ENCODE measurements at regions not wholly inside any gene's neighbourhood (a gene's known extent, or its start where the extent isn't known, plus 50 kb on each side); places are given as distances from the start of the nearest gene placed in this dataset.

- H3K36me3 ChIP-seq (ENCODE audit: control insufficient read depth, insufficient read depth, low read length), result no peaks in the 10 kb centered on the region
- no peak overlapping the region for H2BK15ac ChIP-seq (replicated peaks; ENCODE audit: low read depth)
- DNase-seq, result no peak
- no peak overlapping the region for H3K9ac ChIP-seq (ENCODE audit: low read length)
- no peak overlapping the region for H4K8ac ChIP-seq (ENCODE audit: low read depth, low read length)
- no peaks in the 10 kb centered on the region for H3K27me3 ChIP-seq (ENCODE audit: insufficient read depth, low read length, poor library complexity)
- no peak overlapping the region for H3K4me3 ChIP-seq (ENCODE audit: low read length)
- no peak overlapping the region for H3K56ac ChIP-seq (ENCODE audit: low read length)
- no peak overlapping the region for H2BK5ac ChIP-seq (ENCODE audit: low read length)
- H3K4ac ChIP-seq (ENCODE audit: low read depth, low read length), result no peak overlapping the region
- no peaks in the 10 kb centered on the region for H3K79me1 ChIP-seq (ENCODE audit: low read length)
- H3K23ac ChIP-seq (ENCODE audit: low read length), result no peak overlapping the region
- H2AK5ac ChIP-seq (ENCODE audit: low read length), result no peak overlapping the region
- no CpG with 5 or more reads among the region's 2 CpGs for WGBS (ENCODE audit: extremely low coverage, insufficient coverage, low lambda C conversion rate)
- H3K27ac ChIP-seq (ENCODE audit: low read depth, low read length), result no peak overlapping the region
- no peak overlapping the region for H3K4me2 ChIP-seq (ENCODE audit: low read length)
- no peak overlapping the region for H4K5ac ChIP-seq (ENCODE audit: low read length)
- H3K18ac ChIP-seq (ENCODE audit: low read length), result no peak overlapping the region
- no peaks in the 10 kb centered on the region for H3K79me2 ChIP-seq (ENCODE audit: control insufficient read depth, insufficient read depth, low read length)
- H3K4me1 ChIP-seq (ENCODE audit: control insufficient read depth, low read depth, low read length), result no peaks in the 10 kb centered on the region
- no peak overlapping the region for H2BK120ac ChIP-seq (ENCODE audit: low read depth, low read length)
These were observed 234.4 kb downstream of the CENPF start for GRCh38 chr1:214837376-214837775.

GRCh38 chr1:214838351-214838750 is 235.4 kb downstream of the CENPF start:
- no peak overlapping the region for H3K4me3 ChIP-seq (ENCODE audit: low read length)
- no peak overlapping the region for H3K27ac ChIP-seq (ENCODE audit: low read depth, low read length)
- H3K18ac ChIP-seq (ENCODE audit: low read length), result no peak overlapping the region
- H2BK15ac ChIP-seq (replicated peaks; ENCODE audit: low read depth), result no peak overlapping the region
- WGBS (ENCODE audit: extremely low coverage, insufficient coverage, low lambda C conversion rate), result no CpG with 5 or more reads among the region's 3 CpGs
- no peak overlapping the region for H3K9ac ChIP-seq (ENCODE audit: low read length)
- no peak overlapping the region for H4K5ac ChIP-seq (ENCODE audit: low read length)
- H2BK120ac ChIP-seq (ENCODE audit: low read depth, low read length), result no peak overlapping the region
- H3K36me3 ChIP-seq (ENCODE audit: control insufficient read depth, insufficient read depth, low read length), result no peaks in the 10 kb centered on the region
- H2AK5ac ChIP-seq (ENCODE audit: low read length), result no peak overlapping the region
- H3K79me1 ChIP-seq (ENCODE audit: low read length), result no peaks in the 10 kb centered on the region
- H3K56ac ChIP-seq (ENCODE audit: low read length), result no peak overlapping the region
- H4K8ac ChIP-seq (ENCODE audit: low read depth, low read length), result no peak overlapping the region
- no peaks in the 10 kb centered on the region for H3K4me1 ChIP-seq (ENCODE audit: control insufficient read depth, low read depth, low read length)
- no peaks in the 10 kb centered on the region for H3K27me3 ChIP-seq (ENCODE audit: insufficient read depth, low read length, poor library complexity)
- H3K4ac ChIP-seq (ENCODE audit: low read depth, low read length), result no peak overlapping the region
- H3K23ac ChIP-seq (ENCODE audit: low read length), result no peak overlapping the region
- no peak for DNase-seq
- no peak overlapping the region for H3K4me2 ChIP-seq (ENCODE audit: low read length)
- no peak overlapping the region for H2BK5ac ChIP-seq (ENCODE audit: low read length)
- H3K79me2 ChIP-seq (ENCODE audit: control insufficient read depth, insufficient read depth, low read length), result no peaks in the 10 kb centered on the region

DNA sequence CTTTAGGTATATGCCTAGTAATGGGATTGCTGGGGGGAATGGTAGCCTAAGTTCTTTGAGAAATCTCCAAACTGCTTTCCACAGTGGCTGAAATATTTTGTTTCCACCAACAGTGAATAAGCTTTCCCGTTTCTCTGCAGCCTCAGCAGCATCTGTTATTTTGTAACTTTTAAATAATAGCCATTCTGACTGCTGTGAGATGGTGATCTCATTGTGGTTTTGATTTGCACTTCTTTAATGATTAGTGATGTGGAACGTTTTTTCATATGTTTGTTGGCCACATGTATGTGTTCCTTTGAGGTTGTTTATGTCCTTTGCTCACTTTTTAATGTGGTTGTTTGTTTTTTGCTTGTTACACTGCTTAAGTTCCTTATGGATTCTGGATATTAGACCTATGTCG is 237.4 kb downstream of the CENPF start:
- H3K4me1 ChIP-seq (ENCODE audit: control insufficient read depth, low read depth, low read length), result no peaks in the 10 kb centered on the region
- H3K4ac ChIP-seq (ENCODE audit: low read depth, low read length), result no peak overlapping the region
- H3K36me3 ChIP-seq (ENCODE audit: control insufficient read depth, insufficient read depth, low read length), result no peaks in the 10 kb centered on the region
- H4K8ac ChIP-seq (ENCODE audit: low read depth, low read length), result no peak overlapping the region
- H2BK5ac ChIP-seq (ENCODE audit: low read length), result no peak overlapping the region
- DNase-seq, result no peak
- H3K9ac ChIP-seq (ENCODE audit: low read length), result no peak overlapping the region
- no peak overlapping the region for H3K27ac ChIP-seq (ENCODE audit: low read depth, low read length)
- H3K56ac ChIP-seq (ENCODE audit: low read length), result no peak overlapping the region
- WGBS (ENCODE audit: extremely low coverage, insufficient coverage, low lambda C conversion rate), result no CpG with 5 or more reads among the region's 3 CpGs
- no peak overlapping the region for H4K5ac ChIP-seq (ENCODE audit: low read length)
- H2BK15ac ChIP-seq (replicated peaks; ENCODE audit: low read depth), result no peak overlapping the region
- no peak overlapping the region for H3K4me3 ChIP-seq (ENCODE audit: low read length)
- H2AK5ac ChIP-seq (ENCODE audit: low read length), result no peak overlapping the region
- no peak overlapping the region for H3K4me2 ChIP-seq (ENCODE audit: low read length)
- no peak overlapping the region for H3K23ac ChIP-seq (ENCODE audit: low read length)
- H3K79me2 ChIP-seq (ENCODE audit: control insufficient read depth, insufficient read depth, low read length), result no peaks in the 10 kb centered on the region
- H3K27me3 ChIP-seq (ENCODE audit: insufficient read depth, low read length, poor library complexity), result no peaks in the 10 kb centered on the region
- H3K79me1 ChIP-seq (ENCODE audit: low read length), result no peaks in the 10 kb centered on the region
- no peak overlapping the region for H2BK120ac ChIP-seq (ENCODE audit: low read depth, low read length)
- H3K18ac ChIP-seq (ENCODE audit: low read length), result no peak overlapping the region

DNA sequence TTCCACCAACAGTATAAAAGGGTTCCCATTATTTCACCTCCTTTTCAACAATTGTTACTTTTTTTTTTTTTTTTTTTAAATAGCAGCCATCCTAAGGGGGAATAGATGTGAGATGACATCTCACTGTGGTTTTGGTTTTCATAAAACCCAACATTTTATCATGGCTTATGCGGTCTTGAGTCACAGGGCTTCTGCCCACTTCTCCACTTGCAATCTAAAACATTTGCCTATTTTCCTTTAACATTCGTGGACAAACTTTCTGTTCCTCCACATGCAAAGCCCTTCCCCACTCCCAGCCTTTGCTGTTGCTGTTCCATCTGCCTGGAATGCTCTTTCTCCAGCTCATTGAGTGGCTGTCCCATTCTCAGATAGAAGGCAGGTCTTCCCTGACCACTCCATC is 239.7 kb upstream of the KCNK2 start:
- no peaks in the 10 kb centered on the region for H3K27me3 ChIP-seq (ENCODE audit: insufficient read depth, low read length, poor library complexity)
- no peak overlapping the region for H3K9ac ChIP-seq (ENCODE audit: low read length)
- no peak overlapping the region for H2BK15ac ChIP-seq (replicated peaks; ENCODE audit: low read depth)
- H2BK120ac ChIP-seq (ENCODE audit: low read depth, low read length), result no peak overlapping the region
- no peak overlapping the region for H3K23ac ChIP-seq (ENCODE audit: low read length)
- no peak for DNase-seq
- H3K36me3 ChIP-seq (ENCODE audit: control insufficient read depth, insufficient read depth, low read length), result no peaks in the 10 kb centered on the region
- no peak overlapping the region for H3K27ac ChIP-seq (ENCODE audit: low read depth, low read length)
- H3K4me3 ChIP-seq (ENCODE audit: low read length), result no peak overlapping the region
- H2BK5ac ChIP-seq (ENCODE audit: low read length), result no peak overlapping the region
- no peak overlapping the region for H3K56ac ChIP-seq (ENCODE audit: low read length)
- no peak overlapping the region for H4K5ac ChIP-seq (ENCODE audit: low read length)
- no peak overlapping the region for H3K18ac ChIP-seq (ENCODE audit: low read length)
- H3K79me1 ChIP-seq (ENCODE audit: low read length), result no peaks in the 10 kb centered on the region
- no peak overlapping the region for H3K4me2 ChIP-seq (ENCODE audit: low read length)
- no peak overlapping the region for H4K8ac ChIP-seq (ENCODE audit: low read depth, low read length)
- no CpG with 5 or more reads among the region's 2 CpGs for WGBS (ENCODE audit: extremely low coverage, insufficient coverage, low lambda C conversion rate)
- H2AK5ac ChIP-seq (ENCODE audit: low read length), result no peak overlapping the region
- H3K79me2 ChIP-seq (ENCODE audit: control insufficient read depth, insufficient read depth, low read length), result no peaks in the 10 kb centered on the region
- no peak overlapping the region for H3K4ac ChIP-seq (ENCODE audit: low read depth, low read length)
- H3K4me1 ChIP-seq (ENCODE audit: control insufficient read depth, low read depth, low read length), result no peaks in the 10 kb centered on the region

- Histone ChIP-seq H3K27ac (ENCODE audit: low read depth, low read length) (no peak overlapping the region), H3K9ac (ENCODE audit: low read length) (no peak overlapping the region), H4K8ac (ENCODE audit: low read depth, low read length) (no peak overlapping the region), H3K36me3 (ENCODE audit: control insufficient read depth, insufficient read depth, low read length) (no peaks in the 10 kb centered on the region), H2BK15ac (replicated peaks; ENCODE audit: low read depth) (no peak overlapping the region), H2BK5ac (ENCODE audit: low read length) (no peak overlapping the region), H3K27me3 (ENCODE audit: insufficient read depth, low read length, poor library complexity) (no peaks in the 10 kb centered on the region), H3K56ac (ENCODE audit: low read length) (no peak overlapping the region), H3K18ac (ENCODE audit: low read length) (no peak overlapping the region), H3K4me2 (ENCODE audit: low read length) (no peak overlapping the region), H3K4me3 (ENCODE audit: low read length) (no peak overlapping the region), H4K5ac (ENCODE audit: low read length) (no peak overlapping the region), H3K4ac (ENCODE audit: low read depth, low read length) (no peak overlapping the region), H2BK120ac (ENCODE audit: low read depth, low read length) (no peak overlapping the region), H3K79me2 (ENCODE audit: control insufficient read depth, insufficient read depth, low read length) (no peaks in the 10 kb centered on the region), H3K79me1 (ENCODE audit: low read length) (no peaks in the 10 kb centered on the region), H2AK5ac (ENCODE audit: low read length) (no peak overlapping the region), H3K4me1 (ENCODE audit: control insufficient read depth, low read depth, low read length) (no peaks in the 10 kb centered on the region), H3K23ac (ENCODE audit: low read length) (no peak overlapping the region)
- DNase-seq, result no peak
These were observed 239.3 kb upstream of the KCNK2 start for GRCh38 chr1:214843281-214843680.

DNA sequence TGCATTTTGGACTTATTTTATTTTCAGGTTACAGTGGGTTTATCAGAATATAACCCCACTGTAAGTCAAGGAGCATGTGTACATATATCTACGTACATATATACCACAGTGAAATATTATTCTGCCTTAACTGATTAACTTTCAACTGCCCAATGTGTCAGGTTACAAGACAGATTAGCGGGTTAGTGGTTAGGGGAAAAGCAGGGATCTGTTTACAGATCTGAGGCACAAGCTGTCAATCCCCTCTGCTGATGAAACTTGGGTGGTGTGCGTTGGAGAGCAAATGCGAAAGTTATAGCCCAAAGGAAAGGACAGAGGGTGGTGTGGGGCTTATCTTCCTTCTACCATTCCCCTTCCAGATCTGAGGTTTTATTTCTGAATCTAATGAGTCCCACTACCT is 238.2 kb upstream of the KCNK2 start:
- no peaks in the 10 kb centered on the region for H3K36me3 ChIP-seq (ENCODE audit: control insufficient read depth, insufficient read depth, low read length)
- no peak overlapping the region for H4K8ac ChIP-seq (ENCODE audit: low read depth, low read length)
- no peaks in the 10 kb centered on the region for H3K4me1 ChIP-seq (ENCODE audit: control insufficient read depth, low read depth, low read length)
- H3K79me1 ChIP-seq (ENCODE audit: low read length), result no peaks in the 10 kb centered on the region
- no peak overlapping the region for H2AK5ac ChIP-seq (ENCODE audit: low read length)
- no peak overlapping the region for H4K5ac ChIP-seq (ENCODE audit: low read length)
- H3K4me2 ChIP-seq (ENCODE audit: low read length), result no peak overlapping the region
- H3K9ac ChIP-seq (ENCODE audit: low read length), result no peak overlapping the region
- H2BK15ac ChIP-seq (replicated peaks; ENCODE audit: low read depth), result no peak overlapping the region
- no peak overlapping the region for H2BK5ac ChIP-seq (ENCODE audit: low read length)
- H3K18ac ChIP-seq (ENCODE audit: low read length), result no peak overlapping the region
- WGBS (ENCODE audit: extremely low coverage, insufficient coverage, low lambda C conversion rate), result no CpG with 5 or more reads among the region's 4 CpGs
- no peak for DNase-seq
- no peaks in the 10 kb centered on the region for H3K79me2 ChIP-seq (ENCODE audit: control insufficient read depth, insufficient read depth, low read length)
- H3K4me3 ChIP-seq (ENCODE audit: low read length), result no peak overlapping the region
- H3K4ac ChIP-seq (ENCODE audit: low read depth, low read length), result no peak overlapping the region
- H2BK120ac ChIP-seq (ENCODE audit: low read depth, low read length), result no peak overlapping the region
- no peak overlapping the region for H3K56ac ChIP-seq (ENCODE audit: low read length)
- H3K23ac ChIP-seq (ENCODE audit: low read length), result no peak overlapping the region
- no peaks in the 10 kb centered on the region for H3K27me3 ChIP-seq (ENCODE audit: insufficient read depth, low read length, poor library complexity)
- no peak overlapping the region for H3K27ac ChIP-seq (ENCODE audit: low read depth, low read length)
